Lower leg skin (tissue), 4 donors: ENCODE measurements at regions not wholly inside any gene's neighbourhood (a gene's known extent, or its start where the extent isn't known, plus 50 kb on each side); places are given as distances from the start of the nearest gene placed in this dataset.
A peak's percentile ranks its signal among the peaks of the same experiment; 100 is the strongest.
"Not testable (repeated sequence)": the region's sequence is repeated elsewhere in the genome, so short reads cannot be mapped to it uniquely, and the experiment has no call there.

Experiments
- DNase-seq, 2 donors: peaks; one replicate each; pipeline ENCODE4 v3.0.0-alpha.2; 2019; ENCODE audit warnings: low spot score in 2 of 2
- H3K4me3 ChIP-seq: fragments of 200-600 bp; sonication (generic); 2 replicates; pipeline ENCODE4 v1.5.1; 2017; ENCODE audit warnings: mild to moderate bottlenecking, low read depth; ENCODE audit not compliant: poor library complexity, severe bottlenecking
- CTCF ChIP-seq, 3 donors: fragments of 450-650 bp; IDR thresholded peaks; one replicate each; pipeline ENCODE4 v1.5.1; 2016; ENCODE audit warnings: antibody characterized with exemption in 3 of 3, mild to moderate bottlenecking in 3 of 3, moderate library complexity in 2 of 3
- POLR2A ChIP-seq, 2 donors: fragments of 450-650 bp; IDR thresholded peaks; one replicate each; pipeline ENCODE4 v1.6.1; 2016 to 2017; ENCODE audit warnings: antibody characterized with exemption in 2 of 2, mild to moderate bottlenecking in 1 of 2, moderate library complexity in 1 of 2
- WGBS, 2 donors: methylation state at CpG; one replicate each; pipeline ENCODE4 v1.1.5; 2018; 5-methylcytosine and 5-hydroxymethylcytosine counted together
- intact Hi-C: fragments of 100-400 bp; cut with DNase I; formaldehyde crosslinking; loops from one replicate; pipeline ENCODE4 v1.15.0; 2023; ENCODE audit warnings: low total_unique reads

GRCh38 chr2:62642429-62643099 lies 62.9 kb upstream of the EHBP1 start:
- no peak overlapping the region for H3K4me3 ChIP-seq
- intact Hi-C loops = no loop called here
- WGBS, 2 donors = 75 to 76% methylated on average over 2 of the region's 2 CpGs
- no peak for DNase-seq
- peak in 1 of 3 donors; percentile 80 for TF ChIP-seq CTCF (IDR thresholded peaks at IDR 0.05)
- no peak for TF ChIP-seq POLR2A (IDR thresholded peaks at IDR 0.05)

- DNase-seq = no peak
- intact Hi-C loops = no loop called here
- H3K4me3 ChIP-seq = no peak overlapping the region
- 43 to 52% methylated on average over 4 of the region's 4 CpGs for WGBS, 2 donors
- TF ChIP-seq CTCF (IDR thresholded peaks at IDR 0.05) (no peak), POLR2A (IDR thresholded peaks at IDR 0.05) (no peak)
These were observed 63.6 kb upstream of the EHBP1 start for GRCh38 chr2:62641936-62642335.

GRCh38 chr2:62641410-62641843 lies 64.1 kb upstream of the EHBP1 start:
- intact Hi-C loops = no loop called here
- WGBS, 2 donors = 53 to 54% methylated on average over 1 of the region's 1 CpG
- TF ChIP-seq CTCF (IDR thresholded peaks at IDR 0.05) (no peak), POLR2A (IDR thresholded peaks at IDR 0.05) (no peak)
- DNase-seq = no peak
- no peak overlapping the region for H3K4me3 ChIP-seq

- WGBS, 2 donors = 87 to 90% methylated on average over 5 of the region's 5 CpGs
- TF ChIP-seq POLR2A (IDR thresholded peaks at IDR 0.05) = no peak
- no peak for TF ChIP-seq CTCF (IDR thresholded peaks at IDR 0.05)
- intact Hi-C loops = no loop called here
- no peak for DNase-seq
- no peak overlapping the region for H3K4me3 ChIP-seq
These were observed 74.1 kb upstream of the EHBP1 start for GRCh38 chr2:62631160-62632085.

- 94 to 97% methylated on average over 7 to 10 of the region's 28 CpGs for WGBS, 2 donors
- intact Hi-C loops, DNase-seq: not testable (repeated sequence)
These were observed 75.3 kb upstream of the EHBP1 start for GRCh38 chr2:62630206-62630605.

GRCh38 chr2:62629310-62629709 lies 76.2 kb upstream of the EHBP1 start:
- DNase-seq, intact Hi-C loops, H3K4me3 ChIP-seq: not testable (repeated sequence)
- 47 to 60% methylated on average over 3 of the region's 5 CpGs for WGBS, 2 donors

More at GRCh38 chr2:62630206-62630605, 75.3 kb upstream of the EHBP1 start:
- H3K4me3 ChIP-seq = not testable (repeated sequence)
